HG03139 (cell line): ENCODE measurements at regions not wholly inside any gene's neighbourhood (a gene's known extent, or its start where the extent isn't known, plus 50 kb on each side); places are given as distances from the start of the nearest gene placed in this dataset.

Source experiments
- ATAC-seq: cut with Tn5 transposase; IDR thresholded peaks from one replicate; pipeline ENCODE4 v1.9.1; 2021; ENCODE audit not compliant: unreplicated experiment

DNA sequence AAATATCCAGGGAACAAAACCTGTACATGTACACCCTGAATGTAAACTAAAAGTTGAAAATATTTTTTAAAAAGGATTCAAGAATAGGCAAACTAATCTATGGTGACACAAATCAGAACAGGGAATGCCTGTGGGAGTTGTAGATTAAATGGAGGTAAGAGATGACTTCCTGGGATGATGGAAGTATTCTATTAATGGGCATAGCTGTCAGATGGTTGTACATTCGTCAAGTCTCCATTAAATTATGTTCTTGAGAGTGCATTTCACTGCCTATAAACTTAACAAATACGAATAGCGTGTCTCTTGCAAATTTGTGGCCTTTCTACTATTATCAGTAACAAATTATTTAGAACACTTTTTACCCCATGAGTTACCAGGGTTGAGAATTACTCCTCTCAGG is 207.0 kb downstream of the HNMT start:
- ATAC-seq, result no peak

GRCh38 chr2:138175066-138175465 is 210.8 kb downstream of the HNMT start:
- no peak for ATAC-seq

GRCh38 chr2:138176862-138177439 is 212.7 kb downstream of the HNMT start:
- ATAC-seq, result no peak

DNA sequence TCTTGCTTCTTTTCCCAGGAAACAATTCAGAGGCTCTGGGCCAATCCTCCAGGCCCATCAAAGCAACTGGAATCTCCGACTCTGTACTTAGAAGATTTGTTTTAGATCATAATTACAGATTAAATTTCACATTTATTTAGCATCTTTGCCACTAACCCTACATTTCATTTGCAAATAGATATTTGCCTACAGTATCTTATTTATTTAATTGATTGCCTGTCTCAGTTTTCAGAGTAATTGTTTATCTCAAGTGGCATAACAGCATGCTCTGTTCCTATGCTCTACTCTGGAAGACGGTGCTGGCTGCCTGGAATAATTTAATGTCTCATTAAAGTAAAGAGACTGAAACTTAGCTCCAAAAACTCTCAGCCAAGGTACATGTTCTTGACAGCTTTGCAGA is 213.4 kb downstream of the HNMT start:
- ATAC-seq, result no peak

GRCh38 chr2:138180692-138181386 is 216.6 kb downstream of the HNMT start:
- no peak for ATAC-seq

GRCh38 chr2:138182250-138182936 is 218.1 kb downstream of the HNMT start:
- no peak for ATAC-seq

DNA sequence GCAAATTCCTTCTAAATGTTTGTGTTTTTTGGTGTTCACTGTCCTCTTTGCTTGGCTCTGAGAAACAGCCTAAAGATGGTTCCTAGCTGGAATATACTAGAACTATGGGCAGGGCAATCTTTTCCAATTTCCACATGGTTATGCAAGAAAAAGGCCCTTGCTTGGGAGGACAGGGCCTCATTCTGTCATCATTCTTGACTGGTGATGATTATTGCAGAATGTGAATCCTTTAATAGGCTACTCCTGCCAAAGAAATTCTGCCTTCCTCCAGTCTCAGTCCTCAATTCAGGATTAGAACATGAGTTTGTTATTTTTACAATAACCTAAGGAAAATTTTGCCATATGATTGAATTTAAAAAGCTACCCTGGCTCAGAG is 218.7 kb downstream of the HNMT start:
- no peak for ATAC-seq

GRCh38 chr2:138183705-138184104 is 219.4 kb downstream of the HNMT start:
- ATAC-seq, result no peak

- no peak for ATAC-seq
These were observed 220.2 kb downstream of the HNMT start for GRCh38 chr2:138184428-138184827.

GRCh38 chr2:138185827-138186226 is 221.6 kb downstream of the HNMT start:
- ATAC-seq, result no peak

GRCh38 chr2:138187221-138187620 is 222.9 kb downstream of the HNMT start:
- ATAC-seq, result no peak

DNA sequence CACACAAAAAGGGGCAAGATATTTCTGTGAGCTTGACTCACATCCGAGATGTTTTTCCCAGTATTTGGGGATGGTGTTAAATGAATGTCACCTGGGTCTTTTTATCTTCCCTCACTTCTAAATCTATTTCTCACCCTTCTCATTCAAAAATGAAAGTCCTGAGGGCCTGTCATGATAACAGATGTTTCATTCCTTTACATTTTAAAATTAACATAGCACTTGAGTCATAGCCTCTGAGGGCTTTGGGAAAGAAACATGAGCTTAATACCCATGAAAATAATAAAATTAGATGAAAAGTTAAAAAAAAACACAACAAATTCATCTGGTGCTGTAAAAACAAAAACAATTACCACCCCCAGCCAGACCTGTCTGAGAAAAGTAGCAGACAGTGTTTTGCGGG is 226.7 kb downstream of the HNMT start:
- ATAC-seq, result no peak

DNA sequence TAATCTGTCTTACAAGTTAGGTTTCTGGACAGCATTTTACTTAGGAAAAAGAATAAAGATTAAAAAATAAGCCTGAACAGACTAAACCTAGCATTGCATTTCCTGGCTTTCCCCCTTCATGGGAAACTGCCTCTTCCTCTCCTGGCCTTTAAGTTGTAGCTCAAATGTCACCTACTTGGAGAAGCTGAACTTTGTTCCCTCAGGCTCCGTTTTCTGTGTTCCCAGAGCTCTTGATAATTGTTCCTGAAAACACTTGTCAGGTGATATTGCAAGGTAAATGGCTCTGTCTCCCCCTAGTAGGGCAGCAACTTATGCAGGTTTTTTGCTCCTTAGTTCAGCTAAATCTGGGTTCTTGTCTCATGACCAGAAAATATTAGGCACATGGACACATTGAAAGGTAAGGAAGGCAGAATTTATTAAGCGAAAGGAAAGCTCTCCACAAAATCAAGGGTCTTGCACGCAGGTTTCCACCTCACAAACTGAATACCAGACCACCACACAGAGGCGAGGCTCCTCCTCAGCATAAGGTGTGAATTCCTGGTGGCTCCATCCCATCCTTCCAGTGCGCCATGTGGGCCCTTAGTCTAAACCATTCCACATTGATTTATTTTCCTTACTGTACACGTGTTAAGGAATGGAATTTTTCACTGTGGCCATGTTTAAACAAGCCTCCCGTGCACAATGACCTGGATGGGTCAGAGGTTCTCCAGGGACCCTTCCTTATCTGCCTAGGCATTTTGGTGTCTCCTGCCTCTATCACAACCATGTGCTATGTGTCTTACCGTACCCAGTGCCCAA is 229.3 kb downstream of the HNMT start:
- ATAC-seq, result no peak

DNA sequence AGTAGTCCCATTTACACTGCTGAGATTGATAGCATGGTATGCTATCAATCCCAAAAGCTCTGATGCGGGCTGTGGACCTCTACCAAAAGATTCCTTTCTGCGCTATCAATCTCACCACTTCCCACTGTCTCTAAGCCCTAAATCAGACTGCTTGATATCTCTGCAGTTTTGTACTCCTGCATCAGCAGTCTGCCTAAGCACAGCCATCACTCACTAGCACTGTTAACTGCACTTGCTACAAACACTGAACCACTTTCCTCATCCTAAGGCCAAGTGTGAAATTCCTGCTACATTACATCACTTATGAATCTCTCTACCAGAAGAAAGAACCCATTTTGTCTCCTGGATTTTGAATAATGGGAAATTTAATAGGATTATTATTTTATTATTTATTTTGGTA is 237.0 kb downstream of the HNMT start:
- no peak for ATAC-seq

- ATAC-seq, result no peak
These were observed 238.5 kb downstream of the HNMT start for GRCh38 chr2:138202762-138203161.

DNA sequence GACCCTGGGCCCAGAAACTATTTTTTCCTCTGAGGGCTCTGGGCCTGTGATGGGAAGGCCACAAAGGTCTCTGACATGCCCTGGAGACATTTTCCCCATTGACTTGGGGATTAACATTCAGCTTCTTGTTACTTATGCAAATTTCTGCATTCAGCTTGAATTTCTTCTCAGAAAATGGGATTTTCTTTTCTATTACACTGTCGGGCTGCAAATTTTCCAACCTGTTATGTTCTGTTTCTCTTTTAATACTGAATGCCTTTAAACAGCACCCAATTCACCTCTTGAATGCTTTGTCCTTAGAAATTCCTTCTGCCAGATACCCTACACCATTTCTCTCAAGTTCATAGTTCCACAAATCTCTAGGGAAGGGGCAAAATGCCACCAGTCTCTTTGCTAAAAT is 241.0 kb downstream of the HNMT start:
- no peak for ATAC-seq

GRCh38 chr2:138207074-138207930 is 243.0 kb downstream of the HNMT start:
- ATAC-seq, result no peak

- no peak for ATAC-seq
These were observed 244.7 kb downstream of the HNMT start for GRCh38 chr2:138209009-138209408.

DNA sequence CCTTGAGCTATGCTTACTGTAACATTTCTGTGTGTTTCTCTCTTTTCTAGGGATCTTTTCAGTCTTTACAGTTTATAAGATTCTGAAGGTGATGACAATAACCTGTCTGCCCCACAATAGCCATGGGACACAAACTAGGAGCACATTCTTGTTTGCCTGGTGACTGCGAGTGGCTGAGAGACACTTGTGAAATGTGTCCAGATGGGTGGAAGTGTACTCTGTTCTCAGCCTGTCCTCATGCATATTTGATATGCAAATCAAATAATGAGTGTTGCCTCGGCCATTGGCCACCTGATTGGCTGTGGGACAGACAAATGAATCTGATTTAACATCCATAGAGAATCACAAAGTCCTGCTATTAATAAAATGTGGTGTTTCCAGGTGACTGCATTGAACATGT is 246.2 kb downstream of the HNMT start:
- no peak for ATAC-seq

DNA sequence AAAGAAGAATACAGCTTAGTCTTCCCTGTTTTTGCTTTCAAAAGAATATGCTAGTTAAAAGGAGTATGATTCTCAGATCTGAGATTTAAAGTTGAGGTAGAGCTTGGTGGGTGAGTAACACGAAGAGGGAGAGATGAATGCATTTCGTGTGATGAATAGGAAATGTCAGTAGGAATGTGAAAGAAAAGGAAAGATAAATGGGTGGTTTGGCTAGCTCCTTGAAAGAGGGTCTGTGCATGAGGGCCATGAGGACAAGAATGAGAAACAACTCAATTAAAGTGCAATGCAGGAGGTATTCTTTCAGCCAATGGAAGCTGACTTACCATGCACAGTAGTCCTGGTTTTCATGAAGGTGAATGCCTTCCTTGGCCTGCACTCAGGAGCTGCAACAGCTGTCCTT is 248.2 kb downstream of the HNMT start:
- no peak for ATAC-seq

DNA sequence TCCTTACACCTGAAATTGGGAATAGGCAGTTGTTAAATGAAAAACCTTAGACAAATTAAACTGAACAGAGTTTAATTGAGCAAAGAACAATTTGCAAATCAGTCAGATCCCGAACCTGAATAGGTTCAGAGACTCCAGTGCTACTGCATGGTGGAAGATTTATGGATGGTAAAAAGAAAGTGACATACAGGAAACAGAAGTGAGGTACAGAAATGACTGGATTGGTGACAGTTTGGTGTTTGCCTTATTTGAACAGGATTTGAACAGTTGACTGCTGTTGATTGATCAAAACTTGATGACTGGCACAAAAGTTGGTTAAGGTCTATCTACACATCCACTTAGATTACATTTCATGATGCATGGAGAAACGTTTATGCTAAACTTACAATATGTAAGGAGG is 248.8 kb downstream of the HNMT start:
- ATAC-seq, result no peak
